ENCODE measurements at regions not wholly inside any gene's neighbourhood (a gene's known extent, or its start where the extent isn't known, plus 50 kb on each side); places are given as distances from the start of the nearest gene placed in this dataset.

- DNase-seq (ENCODE audit: low spot score), result no peak
Observed at GRCh38 chr2:173819852-173820251, 145.3 kb downstream of the SP3 start.

- no peak for DNase-seq (ENCODE audit: low spot score)
Observed at GRCh38 chr2:173821451-173821850, 143.7 kb downstream of the SP3 start.

- no peak for DNase-seq (ENCODE audit: low spot score)
Observed at GRCh38 chr2:173822889-173823542, 142.2 kb downstream of the SP3 start.

GRCh38 chr2:173823543-173823939, 141.6 kb downstream of the SP3 start:
- no peak for DNase-seq (ENCODE audit: low spot score)

- DNase-seq (ENCODE audit: low spot score), result no peak
Observed at GRCh38 chr2:173828189-173829142, 136.7 kb downstream of the SP3 start.

DNA sequence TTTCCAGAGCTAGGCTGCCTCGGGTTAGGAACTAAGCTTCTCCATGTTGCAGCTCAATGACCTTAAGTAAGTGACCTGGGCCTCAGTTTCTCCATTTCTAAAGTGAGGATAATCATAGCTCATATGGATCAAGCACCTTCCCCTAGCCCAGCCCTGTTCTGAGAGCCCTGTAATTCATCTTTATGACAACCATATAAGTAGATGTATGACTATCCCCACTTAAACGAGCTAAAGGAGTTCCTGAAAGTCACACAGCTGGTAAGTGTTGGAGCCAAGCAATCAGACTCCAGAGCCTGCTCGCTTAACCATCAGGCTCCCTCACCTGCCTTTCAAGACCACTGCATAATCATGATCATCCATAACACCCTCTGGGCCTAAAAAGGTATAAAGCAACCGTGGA, 135.4 kb downstream of the SP3 start:
- DNase-seq (ENCODE audit: low spot score), result no peak

GRCh38 chr2:173830170-173830569, 135.0 kb downstream of the SP3 start:
- no peak for DNase-seq (ENCODE audit: low spot score)

DNA sequence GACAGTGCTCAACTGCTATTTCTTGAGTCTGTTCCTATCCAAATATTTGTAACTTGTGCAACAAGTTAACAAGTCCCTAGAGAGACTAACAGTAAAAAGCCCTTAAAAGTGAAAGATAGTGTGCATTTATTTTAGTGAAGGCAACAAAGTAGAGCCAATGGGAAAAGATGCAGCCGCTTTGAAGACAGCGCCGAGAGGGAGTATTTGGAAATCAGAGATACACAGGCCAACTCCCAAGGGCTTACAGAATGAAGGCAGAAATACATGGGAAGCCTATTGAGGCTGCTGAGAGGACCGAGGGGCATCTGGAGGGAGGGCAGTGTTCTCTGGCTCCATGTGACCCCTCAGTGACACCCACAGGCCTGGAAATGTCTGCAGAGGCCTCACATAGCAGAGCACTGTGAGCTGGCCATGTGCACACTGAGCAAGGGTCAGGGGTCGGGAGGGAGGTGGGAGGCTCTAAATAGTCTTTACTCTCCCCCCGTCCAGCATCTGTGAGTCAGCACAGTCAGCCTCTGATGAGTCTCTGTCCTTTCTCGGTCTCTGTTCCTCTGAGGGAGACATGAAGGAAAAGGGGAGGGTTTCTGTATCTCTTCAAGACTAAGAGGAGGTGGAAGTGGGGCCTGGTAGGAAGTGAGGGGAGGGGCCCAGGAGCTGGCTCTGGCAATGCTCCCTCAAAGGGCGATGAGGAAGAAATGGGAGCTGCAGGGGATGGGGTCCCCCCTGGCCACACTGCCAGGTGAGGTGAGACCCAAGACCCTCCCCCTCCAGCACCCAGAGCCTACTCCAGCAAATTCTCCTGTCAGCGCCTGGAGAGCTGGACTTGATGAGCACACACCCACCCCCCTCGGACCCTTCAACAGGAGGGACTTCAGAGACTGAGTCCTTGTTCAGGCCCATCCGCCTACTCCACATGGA, 133.6 kb downstream of the SP3 start:
- peak; percentile 11 for DNase-seq (ENCODE audit: low spot score)

GRCh38 chr2:173834141-173834540, 131.0 kb downstream of the SP3 start:
- DNase-seq (ENCODE audit: low spot score), result no peak

DNA sequence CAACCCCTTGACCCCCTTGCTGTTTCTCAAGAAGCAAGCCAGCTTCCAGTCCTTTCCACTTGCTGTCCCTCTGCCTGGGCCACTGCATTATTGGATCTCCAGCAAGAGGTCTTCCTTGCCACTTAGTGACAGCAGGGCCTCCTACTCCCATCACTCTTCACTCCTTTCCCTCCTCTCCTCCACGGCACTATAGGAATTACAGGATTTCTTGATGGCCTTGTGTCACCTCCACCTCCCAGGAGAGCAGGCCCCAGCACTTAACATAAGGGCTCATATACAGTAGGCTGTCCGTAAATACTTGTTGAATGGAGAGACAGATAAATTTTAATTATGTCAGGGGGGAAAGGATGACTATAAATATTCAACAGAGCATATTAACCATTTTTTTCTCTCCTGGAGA, 129.4 kb downstream of the SP3 start:
- no peak for DNase-seq (ENCODE audit: low spot score)

- DNase-seq (ENCODE audit: low spot score), result no peak
Observed at GRCh38 chr2:173841110-173841509, 124.1 kb downstream of the SP3 start.

DNA sequence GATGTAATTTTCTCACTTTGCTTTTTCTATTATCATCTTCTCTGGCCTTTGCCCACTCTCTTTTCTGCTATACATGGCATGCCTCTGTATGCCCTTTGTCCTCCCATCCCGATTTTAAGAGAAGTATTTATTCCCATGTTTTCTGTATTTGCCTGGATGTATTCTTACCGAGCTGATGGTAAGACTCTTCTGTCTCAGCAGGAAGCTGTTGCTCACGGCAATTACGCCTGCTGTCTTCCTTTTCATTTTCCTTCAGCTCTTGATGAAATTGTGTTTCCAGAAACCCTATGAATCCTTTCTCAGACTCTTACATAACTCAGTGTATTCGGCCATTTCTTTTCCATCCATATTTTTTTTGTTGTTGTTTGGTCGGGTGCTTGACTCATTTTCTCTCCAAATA, 121.6 kb downstream of the SP3 start:
- DNase-seq (ENCODE audit: low spot score), result no peak

DNA sequence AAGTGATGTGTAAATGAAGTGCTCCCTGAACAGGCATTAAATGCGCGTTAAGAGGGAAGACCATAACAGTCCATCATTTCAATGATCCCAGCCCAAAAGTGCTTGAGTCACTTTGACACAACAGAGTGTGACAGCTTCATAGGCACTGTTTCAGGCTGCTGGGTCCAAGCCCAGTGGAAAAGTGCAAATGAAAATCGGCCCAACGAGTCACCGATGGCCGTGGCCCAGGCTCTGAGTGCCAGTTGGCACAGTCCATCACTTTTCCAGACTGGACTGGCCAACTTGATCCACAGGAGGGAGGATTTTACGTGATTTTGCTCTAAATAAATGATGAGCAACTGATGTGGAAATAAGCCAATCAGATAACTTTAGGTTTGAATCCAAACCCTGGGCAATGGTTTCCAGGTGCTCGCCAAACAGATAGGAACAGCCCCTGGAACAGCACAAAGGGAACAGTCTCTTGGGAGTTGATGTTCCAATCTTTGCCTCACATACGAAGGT, 114.0 kb downstream of the SP3 start:
- no peak for DNase-seq (ENCODE audit: low spot score)

DNA sequence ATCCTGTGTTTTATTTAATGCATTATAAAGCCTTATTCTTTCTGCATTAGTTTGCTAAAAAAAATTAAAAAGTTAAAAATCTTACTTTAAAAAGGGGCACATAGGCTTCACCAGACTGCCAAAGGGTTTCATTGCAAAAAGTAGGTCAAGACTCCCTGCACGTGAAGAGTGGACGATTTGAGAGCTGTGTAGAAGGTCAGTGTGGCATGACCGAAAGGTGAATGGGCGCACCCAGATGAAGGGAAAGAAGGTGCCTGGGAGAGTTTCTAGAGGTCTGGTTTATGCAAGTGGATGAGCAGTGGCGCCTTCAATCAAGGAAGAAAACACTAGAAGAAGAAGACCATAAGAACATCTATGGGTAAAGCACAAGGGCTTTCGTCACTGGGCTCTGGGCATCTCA, 111.0 kb downstream of the SP3 start:
- DNase-seq (ENCODE audit: low spot score), result no peak

- peak; percentile 43 for DNase-seq (ENCODE audit: low spot score)
Observed at GRCh38 chr2:173854840-173855239, 110.3 kb downstream of the SP3 start.

- DNase-seq (ENCODE audit: low spot score), result no peak
Observed at GRCh38 chr2:173855661-173856060, 109.5 kb downstream of the SP3 start.

All from kidney tubule cell (primary cell).